Right hindlimb (tissue), 1 donor: ENCODE measurements at regions not wholly inside any gene's neighbourhood (a gene's known extent, or its start where the extent isn't known, plus 50 kb on each side); places are given as distances from the start of the nearest gene placed in this dataset.

ENCODE experiments used
- DNase-seq: peaks from one replicate; pipeline ENCODE4 v3.0.0-alpha.2; 2018

DNA sequence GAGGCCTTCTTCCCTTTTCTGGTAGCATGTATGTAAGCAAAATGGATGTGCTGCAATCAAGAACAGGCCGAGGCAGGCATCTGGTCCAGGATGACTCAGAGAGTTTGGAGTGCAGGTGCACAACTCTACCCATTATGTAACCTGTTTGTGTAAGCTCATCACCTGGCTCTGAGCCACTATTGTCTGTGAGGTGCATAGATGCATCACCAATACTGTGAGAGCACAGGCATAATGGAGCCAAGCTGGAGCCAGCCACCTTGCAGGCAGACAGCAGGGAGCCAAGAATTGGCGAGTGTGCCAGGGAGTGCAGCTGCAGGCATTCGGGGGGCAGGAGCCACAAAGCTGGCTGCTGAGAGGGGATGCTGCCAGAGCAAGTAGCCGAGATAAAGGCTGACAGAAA, 549.9 kb upstream of the RGS18 start:
- no peak for DNase-seq

DNA sequence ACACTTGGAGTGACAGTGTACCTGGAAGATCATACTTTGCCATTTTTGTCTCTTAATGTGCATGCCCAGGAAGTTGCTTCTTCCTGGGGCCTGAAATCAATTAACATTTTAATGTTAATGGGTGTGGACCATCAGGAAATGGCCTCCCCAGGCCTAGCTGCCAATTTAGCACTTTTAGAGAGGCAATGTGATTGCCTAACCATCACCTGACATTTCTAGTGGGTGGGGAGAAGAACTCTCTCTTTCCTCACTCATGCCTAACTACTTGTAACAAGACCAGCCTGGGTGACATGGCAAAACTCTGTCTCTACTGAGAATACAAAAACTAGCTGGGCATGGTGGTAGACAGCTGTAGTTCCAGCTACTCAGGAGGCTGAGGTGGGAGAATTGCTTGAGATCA, 549.0 kb upstream of the RGS18 start:
- no peak for DNase-seq

DNA sequence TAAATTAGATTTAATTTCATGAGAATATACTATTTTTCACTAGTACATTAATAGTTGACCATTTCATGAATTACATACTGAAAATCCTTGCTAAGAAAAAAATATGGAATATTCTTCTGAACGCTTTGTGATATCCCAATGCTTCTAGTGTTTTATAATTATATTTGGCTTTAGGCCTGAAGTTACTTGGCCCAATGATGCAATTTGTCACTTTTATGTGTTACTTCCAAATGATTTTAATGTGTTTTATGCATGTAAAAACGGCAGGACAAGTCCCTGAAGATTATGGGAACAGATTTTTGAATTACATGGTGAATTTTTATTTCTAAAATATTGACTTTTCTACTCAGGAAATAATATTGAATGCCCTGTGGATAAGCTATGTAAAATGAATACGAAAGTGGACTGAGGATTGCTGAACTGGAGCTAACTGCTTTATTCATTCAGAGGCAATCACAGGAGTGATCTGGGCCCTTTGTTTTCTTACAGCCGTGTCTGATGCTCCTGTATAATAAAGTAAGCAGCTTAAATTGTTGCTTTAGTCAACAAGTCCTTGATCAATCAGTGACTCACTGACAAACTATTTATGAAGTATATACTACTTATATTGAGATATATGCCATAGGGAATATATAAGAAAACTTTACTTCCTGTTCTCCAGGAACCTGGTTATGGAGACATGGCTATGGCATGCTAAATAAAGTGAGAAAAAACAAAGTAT, 543.0 kb upstream of the RGS18 start:
- no peak for DNase-seq

DNA sequence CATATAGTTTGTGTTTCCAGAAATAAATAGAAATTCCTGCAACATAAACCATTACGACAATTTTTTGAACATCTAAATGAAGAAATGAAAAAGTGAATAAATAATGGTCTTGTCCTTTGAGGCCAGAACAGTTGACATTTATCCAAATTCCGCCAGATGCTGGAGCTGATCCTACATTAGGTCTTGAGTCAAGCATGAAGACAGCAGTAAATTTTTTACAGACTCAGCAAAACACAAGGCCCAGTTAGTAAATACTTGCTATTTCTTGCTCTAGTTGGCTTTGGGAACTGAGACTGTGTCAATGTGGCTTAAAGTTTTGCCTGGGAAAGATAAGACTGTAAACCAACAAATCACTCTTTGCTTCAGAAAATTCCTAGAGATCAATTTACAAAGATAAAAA, 540.1 kb upstream of the RGS18 start:
- peak; percentile 40 for DNase-seq

DNA sequence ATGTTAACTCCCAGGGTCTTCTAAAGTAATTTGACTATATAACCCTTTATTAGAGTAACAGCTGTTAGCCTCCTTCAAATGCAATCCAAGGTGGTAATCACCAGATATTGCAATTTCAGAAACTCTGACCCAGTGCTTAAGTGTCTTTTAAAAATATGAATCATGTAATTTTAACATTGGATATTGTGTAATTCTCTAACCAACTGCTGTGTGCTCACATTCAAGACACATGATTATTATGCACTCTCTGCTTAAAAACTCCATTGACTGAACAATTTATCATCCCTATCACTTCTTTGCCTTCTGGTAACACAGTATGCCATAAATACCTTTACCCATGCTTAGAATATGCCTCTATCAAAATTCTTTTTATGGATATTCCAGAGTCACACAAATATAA, 537.4 kb upstream of the RGS18 start:
- no peak for DNase-seq

DNA sequence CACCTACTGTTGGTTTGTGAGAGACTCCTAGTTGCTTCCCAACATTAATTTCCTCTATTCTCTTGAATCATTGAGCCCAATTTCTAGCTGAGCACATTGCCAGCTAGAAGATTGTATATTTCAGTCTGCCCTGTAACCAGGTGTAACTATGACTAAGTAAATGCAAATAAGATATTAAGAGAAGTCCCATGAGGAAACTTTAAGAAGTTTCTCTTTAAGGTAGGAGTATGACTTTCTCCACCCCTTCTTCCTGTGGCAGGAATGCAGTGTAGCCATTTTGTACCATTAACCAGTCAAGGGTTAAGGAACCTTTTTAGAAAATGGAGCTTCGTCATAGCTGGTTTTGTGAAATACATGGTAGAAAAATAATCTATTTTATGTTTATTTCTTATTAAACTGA, 534.2 kb upstream of the RGS18 start:
- DNase-seq, result no peak

DNA sequence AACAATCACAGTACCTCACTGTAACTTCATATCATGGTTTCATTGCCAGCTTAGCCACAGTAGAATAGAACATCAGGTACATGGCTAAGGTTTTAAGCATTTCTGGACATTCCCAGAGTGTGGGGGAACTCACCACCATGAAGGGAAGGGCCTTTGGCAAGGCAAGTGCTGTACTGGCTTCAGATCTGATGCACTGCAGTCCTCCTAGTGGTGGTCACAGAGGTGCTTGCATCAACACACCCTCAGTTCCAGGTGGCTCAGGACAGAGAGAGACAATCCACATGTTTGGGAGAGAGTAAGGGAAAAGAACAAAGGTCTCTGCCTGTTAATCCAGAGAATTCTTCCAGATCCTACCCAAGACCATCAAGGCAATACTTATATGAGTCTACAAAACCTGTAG, 528.4 kb upstream of the RGS18 start:
- no peak for DNase-seq

DNA sequence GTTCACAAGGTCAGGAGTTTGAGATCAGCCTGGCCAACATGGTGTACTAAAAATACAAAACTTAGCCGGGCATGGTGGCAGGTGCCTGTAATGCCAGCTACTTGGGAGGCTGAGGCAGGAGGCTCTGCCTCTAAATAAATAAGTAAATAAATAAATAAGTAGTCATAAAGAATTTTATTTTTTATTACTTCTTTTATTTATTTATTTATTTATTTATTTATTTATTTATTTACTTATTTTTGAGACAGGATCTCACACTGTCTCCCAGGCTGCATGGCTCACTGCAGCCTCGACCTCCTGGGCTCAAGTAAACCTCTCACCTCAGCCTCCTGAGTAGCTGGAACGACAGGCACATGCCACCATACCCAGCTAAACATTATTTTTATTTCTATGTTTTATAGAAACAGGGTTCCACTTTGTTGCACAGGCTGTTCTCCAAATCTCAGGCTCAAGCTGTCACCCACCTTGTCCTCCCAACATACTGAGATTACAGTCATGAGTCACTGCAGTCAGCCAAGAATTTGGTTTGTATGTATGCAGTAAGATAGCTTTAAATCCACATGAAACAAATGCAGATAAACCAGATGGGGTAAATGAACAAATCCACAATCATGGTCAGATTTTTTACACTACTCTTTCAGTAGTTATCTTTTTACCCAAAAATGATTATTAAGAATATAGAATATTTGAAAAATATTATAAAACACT, 523.3 kb upstream of the RGS18 start:
- no peak for DNase-seq

DNA sequence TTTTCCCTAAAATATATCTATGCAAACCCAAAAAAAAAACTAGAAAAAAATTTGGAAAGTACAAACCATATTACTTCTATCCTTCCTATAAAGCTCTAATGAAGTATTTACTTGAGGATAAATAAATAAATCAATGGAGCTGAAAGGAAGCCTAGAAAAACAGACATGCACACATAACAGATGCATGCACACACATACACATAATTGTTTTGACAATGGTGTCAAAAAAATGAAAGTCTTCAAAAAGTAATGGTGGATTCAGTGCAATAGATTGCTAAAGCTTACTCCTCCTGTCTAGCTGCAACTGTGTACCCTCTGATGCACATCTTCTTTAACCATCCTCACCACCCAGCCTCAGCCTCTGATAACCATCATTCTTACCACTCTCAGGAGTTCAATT, 521.9 kb upstream of the RGS18 start:
- DNase-seq, result no peak

DNA sequence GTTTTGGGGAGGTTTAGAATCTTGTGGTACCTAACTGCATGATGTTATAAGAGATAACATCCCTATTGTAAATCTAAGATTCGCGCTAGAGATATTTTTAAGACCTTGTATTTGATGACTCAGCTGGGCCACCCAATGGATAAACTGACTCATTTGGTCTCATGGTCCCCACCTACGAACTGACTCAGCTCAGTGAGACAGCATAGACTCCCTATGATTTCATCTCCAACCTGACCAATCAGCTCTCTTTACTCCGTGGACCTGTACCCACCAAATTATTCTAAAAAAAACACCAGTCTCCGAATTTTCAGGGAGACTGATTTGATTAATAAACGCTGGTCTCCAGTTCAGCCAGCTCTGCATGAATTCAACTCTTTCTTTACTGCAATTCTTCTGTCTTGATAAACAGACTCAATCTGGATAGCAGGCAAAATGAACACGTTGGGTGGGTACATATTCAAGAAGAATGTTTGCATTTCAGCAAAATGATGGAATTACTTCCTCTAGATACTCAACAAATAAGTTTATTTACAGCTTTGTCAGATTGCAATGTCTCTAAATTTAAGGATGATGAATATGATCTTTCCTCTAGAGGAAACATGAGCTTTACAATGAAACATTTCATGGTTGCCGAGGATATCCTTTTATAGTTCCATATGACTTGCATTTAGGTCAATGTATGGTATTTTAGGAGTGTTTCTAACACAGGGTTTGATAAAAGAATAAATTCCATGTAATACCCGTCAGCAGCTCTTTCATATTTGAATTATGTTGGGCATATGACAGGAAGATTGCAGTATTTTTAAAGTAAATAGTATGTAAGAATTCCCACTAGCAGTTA, 516.6 kb upstream of the RGS18 start:
- DNase-seq, result no peak

DNA sequence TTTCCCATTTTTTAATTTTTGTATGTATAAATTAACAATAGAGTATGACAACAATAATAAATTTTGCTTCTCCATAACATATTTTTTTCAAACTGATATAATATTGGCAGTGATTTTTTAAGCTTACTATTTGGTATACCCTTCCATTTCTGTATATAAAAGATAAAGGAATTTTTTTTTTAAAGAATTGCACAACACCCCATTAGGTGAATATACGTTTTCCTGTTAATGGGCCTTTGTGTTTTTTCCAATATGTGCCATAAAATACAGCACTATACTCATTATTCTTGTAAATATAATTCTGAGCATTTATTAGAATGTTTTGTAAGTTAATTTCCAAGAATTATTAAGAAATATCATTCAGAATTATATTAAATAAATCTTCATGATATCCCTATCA, 515.2 kb upstream of the RGS18 start:
- no peak for DNase-seq

DNA sequence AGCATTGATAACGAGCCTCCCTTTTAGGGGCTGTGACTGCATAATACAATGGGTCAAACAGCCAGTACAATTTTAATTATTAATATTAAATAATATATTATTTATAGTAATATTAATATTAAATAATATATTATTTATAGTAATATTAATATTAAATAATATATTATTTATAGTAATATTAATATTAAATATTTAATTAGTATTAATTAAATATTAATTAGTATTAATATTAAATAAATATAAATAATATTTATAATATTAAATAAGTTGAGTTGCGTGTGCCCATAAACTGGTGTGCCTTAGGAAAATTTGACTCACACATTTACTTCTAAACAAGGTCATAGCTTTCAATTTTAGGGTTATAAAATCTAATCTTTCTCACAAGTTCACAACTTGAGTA, 509.3 kb upstream of the RGS18 start:
- no peak for DNase-seq

DNA sequence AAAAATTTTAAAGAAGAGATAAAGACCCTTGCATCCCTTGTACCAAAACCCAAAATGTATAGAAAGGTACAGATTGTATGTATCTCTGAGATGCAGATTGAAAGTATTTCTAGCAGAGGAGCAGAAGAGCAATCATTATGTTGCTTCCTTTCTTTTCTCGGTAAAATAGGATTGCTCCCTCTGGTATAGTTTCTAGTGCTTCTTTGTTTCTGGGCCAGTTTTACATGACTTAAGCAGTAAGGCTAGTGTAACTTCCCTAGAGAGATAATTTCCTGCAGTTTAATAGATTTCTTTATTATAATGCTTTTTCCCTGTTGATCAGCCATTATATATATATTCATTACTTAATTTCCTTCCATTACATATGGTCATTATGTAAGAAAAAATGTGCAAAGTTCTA, 496.2 kb upstream of the RGS18 start:
- no peak for DNase-seq

DNA sequence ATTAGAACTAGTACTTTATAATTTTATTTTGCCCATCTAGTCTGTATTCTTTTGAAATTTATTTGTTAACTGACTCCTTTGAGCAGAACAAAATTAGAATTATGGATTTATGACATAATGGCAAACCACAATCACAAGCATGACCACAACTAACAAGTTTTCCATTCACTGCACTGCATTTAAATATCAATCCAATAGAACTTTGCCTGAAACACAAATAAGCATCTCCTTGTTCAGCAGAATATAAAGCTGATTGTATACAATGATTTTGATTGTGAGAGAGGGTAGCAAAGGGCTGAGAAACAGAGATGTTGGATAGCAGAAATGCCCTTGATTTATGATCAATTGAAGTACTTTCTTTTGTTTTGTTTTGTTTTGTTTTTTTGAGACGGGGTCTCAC, 495.5 kb upstream of the RGS18 start:
- no peak for DNase-seq

DNA sequence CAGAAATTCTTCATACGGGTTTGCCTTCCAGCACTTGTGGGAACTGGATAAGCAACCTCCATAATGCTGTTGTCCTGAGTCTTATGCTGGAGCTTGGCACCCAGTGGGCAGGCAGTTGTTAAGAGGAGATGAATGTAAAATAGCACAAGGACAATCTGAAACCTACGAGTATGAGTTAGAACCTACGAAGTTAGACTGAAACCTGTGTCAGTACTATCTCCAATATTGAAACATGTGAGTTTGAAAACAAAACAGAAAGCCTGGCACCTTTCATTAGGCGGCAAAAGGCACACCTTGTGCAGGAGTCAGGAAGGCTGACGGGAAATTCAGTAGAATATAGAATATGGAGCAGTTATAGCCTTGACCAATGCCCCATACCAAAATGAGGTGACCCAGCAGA, 489.7 kb upstream of the RGS18 start:
- no peak for DNase-seq

DNA sequence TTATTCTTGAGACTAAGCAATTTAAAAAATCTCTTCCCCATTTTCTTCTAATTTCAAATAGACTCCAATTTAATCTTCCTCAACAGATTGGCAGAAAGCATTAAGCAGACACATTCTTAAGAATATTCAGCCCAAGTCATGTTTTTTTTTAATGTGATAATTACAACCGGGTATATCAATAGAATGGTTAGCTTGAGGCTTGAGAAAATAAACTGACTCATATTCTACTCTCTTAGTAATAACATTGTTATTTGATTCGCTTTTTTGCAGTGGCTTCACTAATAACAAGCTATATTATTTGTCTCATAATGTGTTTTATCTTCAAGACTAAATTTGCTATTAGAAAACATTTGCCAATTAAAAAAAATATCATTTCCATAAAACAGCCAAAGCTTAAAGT, 488.6 kb upstream of the RGS18 start:
- DNase-seq, result no peak

DNA sequence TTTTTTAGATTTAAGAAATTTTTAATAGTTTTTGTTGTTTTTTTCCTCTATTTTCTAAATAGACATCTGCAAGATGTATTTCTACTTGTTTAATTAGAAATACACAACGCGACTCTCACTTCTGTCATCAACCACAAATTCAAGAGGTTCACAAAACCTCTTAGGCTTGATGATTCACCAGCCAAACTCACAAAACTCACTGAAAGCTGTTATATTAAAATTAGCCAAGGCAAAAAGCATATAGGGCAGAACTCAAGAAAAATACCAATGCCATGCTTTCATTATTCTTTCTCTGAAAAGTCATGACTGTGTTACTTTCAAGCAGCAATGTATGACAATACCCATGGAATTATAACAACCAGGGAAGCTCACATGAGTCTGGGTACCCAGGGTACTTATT, 487.0 kb upstream of the RGS18 start:
- DNase-seq, result no peak

DNA sequence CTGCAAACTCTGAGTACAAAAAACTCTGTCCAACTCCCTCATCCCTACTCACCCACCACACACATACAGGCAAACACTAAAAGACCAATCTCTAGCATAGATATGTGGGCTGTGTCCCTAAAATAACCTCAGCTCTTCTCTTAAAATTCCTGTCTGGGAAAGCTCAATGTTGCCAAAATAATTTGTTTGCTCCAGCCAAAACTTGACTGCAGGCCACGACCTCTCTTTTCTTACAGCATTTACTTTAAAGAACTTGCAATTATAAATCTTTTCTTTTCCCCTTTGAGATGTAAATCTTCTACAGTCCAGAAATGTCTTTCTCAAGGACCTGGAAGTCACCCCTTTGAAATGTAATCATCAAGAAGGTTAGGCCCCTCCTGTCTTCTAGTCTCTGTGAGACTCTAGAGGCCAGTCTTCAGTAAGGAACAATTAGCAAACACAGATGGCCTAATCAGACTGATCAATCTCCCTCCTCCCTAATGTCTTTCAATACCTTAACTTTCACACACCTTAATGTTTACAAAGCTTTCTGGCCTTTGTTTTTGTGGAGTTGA, 483.6 kb upstream of the RGS18 start:
- peak; percentile 49 for DNase-seq

DNA sequence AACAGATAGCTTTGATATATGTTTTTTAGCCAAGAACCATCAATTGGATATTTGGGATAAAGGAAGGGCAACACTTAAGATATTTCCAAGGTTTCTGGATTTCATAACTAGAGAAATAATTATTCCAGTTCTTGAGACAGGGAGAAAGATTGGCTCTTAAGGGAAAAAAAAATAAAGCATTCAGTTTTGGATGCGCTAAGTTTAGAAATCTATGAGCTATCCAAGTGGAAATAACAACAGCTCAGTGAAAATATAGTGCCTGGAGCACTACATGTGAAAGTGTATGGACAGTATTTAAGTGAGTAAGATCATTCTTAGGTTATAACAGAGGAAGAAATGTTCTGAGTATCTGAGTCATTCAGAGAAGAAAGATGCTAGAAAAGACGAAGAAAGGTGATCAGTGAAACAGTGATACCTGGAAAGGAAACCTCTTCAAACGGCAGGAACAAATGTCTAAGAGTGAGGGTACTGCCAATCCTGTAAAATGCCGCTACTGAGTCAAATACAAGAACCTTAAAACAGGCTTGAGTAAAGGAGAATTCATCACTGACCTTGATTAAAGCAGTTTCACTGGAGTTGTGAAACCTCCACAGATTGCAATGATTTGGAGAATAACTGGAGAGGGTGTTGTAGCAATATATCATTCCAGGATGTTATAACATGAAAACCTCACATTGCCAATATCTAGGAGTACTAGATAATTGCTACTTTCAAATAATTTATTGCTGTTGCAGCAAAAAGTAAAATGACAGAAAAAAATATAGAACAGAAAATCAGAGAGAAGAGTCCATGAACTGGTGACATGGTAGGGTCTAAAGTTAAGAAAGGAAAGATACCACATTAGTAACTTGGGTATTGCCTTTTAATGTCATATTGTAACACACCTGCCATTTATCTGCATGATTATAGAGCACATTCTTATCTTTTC, 482.1 kb upstream of the RGS18 start:
- no peak for DNase-seq

DNA sequence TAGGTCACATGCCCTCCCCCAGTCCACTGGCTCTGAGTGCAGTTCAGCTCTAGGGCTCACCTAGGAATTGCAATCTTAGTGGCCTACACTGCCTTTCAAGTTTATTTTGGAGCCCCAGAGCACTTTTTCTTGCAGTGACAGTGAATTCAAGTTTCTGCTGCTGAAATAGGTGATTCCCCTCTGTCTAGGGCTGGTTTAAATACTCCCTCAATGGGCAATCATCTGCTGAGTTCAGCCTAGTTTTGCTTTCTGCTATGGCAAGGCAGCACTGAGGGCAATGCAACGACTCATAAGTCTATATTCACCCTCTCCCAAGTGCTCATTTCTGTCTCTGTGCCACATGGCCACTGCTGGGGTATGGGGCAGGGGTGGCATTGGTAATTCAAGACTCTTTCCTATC, 472.6 kb upstream of the RGS18 start:
- DNase-seq, result no peak

DNA sequence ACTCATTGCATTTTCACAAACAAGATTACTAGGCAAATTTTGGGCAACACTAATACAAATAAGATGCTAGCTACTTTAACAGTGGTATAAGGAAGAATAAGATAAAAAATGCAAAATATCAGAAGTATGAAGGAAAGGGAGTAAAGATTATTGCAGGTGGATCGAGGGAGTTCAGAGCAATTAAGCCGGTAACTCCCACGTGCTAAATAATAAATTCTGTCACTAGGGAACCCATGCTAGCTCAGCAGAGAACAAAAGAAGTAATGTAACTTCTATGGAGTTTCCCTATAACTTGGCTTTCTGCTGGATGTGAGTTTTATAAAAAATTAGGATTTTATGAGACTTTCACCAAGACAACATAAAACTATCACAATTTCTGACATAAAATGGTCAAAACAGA, 470.5 kb upstream of the RGS18 start:
- no peak for DNase-seq

DNA sequence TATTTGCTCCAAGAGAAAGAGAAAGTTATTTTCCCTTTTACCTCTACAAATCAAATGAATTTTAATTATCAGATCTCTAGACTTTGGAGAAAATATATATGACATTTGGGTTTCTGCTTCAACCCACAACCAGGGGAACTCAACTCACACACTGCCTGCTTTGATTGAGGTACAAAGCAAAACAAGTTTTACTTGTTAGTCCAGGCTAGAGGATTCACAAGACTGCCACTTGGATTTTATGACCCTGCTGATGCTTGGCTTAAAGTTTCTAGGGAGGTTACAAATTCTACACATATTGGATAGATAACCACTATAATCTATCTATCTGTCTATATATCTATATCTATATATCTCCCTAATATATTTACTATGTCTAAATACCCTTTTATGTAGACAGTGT, 467.3 kb upstream of the RGS18 start:
- no peak for DNase-seq

DNA sequence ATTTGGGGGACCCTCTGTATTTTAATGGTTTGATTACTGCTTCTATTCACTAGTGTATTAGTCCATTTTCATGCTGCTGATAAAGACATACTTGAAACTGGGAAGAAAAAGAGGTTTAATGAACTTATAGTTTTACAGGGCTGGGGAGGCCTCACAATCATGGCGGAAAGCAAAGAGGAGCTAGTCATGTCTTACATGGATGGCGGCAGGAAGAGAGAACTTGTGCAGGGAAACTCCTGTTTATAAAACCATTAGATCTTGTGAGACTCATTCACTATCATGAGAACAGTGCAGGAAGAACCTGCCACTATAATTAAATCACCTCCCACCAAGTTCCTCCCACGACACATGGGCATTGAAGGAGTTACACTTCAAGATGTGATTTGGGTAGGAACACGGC, 464.5 kb upstream of the RGS18 start:
- DNase-seq, result no peak
